Liver (tissue), 3 donors: ENCODE measurements at regions not wholly inside any gene's neighbourhood (a gene's known extent, or its start where the extent isn't known, plus 50 kb on each side); places are given as distances from the start of the nearest gene placed in this dataset.

Experiments
- CTCF ChIP-seq: fragments of 150-350 bp; IDR thresholded peaks from 2 replicates; pipeline ENCODE4 v1.5.1; 2017; ENCODE audit warnings: improper control_type of control experiment, low read depth, low read length; ENCODE audit not compliant: missing input control
- EGR1 ChIP-seq, 2 donors: IDR thresholded peaks; 2 replicates each; pipeline ENCODE4 v1.6.1; 2016 to 2018; ENCODE audit warnings: antibody characterized with exemption in 2 of 2, low read depth in 2 of 2
- FOXA1 ChIP-seq: IDR thresholded peaks from 2 replicates; pipeline ENCODE4 v1.6.1; 2016; ENCODE audit warnings: antibody characterized with exemption
- GABPA ChIP-seq, 2 donors: IDR thresholded peaks in 1 of 2; conservative IDR thresholded peaks in 1 of 2; 2 replicates each; pipeline ENCODE4 v1.6.1; 2016; ENCODE audit warnings: antibody characterized with exemption in 2 of 2, mild to moderate bottlenecking in 1 of 2, moderate library complexity in 1 of 2
- JUND ChIP-seq, 2 donors: IDR thresholded peaks; 2 replicates each; pipeline ENCODE4 v1.6.1; 2016; ENCODE audit warnings: antibody characterized with exemption in 2 of 2
- MAX ChIP-seq: IDR thresholded peaks from 2 replicates; pipeline ENCODE4 v1.6.1; 2016; ENCODE audit warnings: antibody characterized with exemption
- RAD21 ChIP-seq, 2 donors: IDR thresholded peaks; 2 replicates each; pipeline ENCODE4 v1.6.1; 2016; ENCODE audit warnings: antibody characterized with exemption in 2 of 2, mild to moderate bottlenecking in 2 of 2
- RXRA ChIP-seq, 2 donors: IDR thresholded peaks; 2 replicates each; pipeline ENCODE4 v1.6.1; 2017 to 2018; ENCODE audit warnings: antibody characterized with exemption in 2 of 2, mild to moderate bottlenecking in 1 of 2
- SP1 ChIP-seq: IDR thresholded peaks from 2 replicates; pipeline ENCODE4 v1.6.1; 2018; ENCODE audit warnings: antibody characterized with exemption, mild to moderate bottlenecking
- TAF1 ChIP-seq: conservative IDR thresholded peaks from 2 replicates; pipeline ENCODE4 v1.6.1; 2016; ENCODE audit warnings: antibody characterized with exemption, mild to moderate bottlenecking
- YY1 ChIP-seq: IDR thresholded peaks from 2 replicates; pipeline ENCODE4 v1.6.1; 2016; ENCODE audit warnings: antibody characterized with exemption, mild to moderate bottlenecking
- donor health status: healthy.
- donor health status: healthy.

GRCh38 chr5:2896371-2897275 is 145.1 kb upstream of the IRX2 start:
- TF ChIP-seq CTCF (no peak), YY1 (no peak), GABPA (IDR thresholded peaks at IDR 0.05 in 1 of 2, conservative IDR thresholded peaks at IDR 0.05 in 1 of 2) (no peak), EGR1 (IDR thresholded peaks at IDR 0.05; ENCODE audit: low read depth in 2 of 2) (no peak), SP1 (no peak), RAD21 (IDR thresholded peaks at IDR 0.05) (no peak), TAF1 (no peak), FOXA1 (no peak), JUND (IDR thresholded peaks at IDR 0.05) (no peak), RXRA (IDR thresholded peaks at IDR 0.05) (no peak), MAX (no peak)
